PFSK-1 (cell line): ENCODE measurements at regions not wholly inside any gene's neighbourhood (a gene's known extent, or its start where the extent isn't known, plus 50 kb on each side); places are given as distances from the start of the nearest gene placed in this dataset.

Source experiments
- FOXP2 ChIP-seq: optimal IDR thresholded peaks from 2 replicates; pipeline ENCODE3; 2011; ENCODE audit warnings: borderline replicate concordance, control low read depth, inconsistent platforms; ENCODE audit not compliant: insufficient read depth; ENCODE audit errors: extremely low read length, extremely low read depth
- POLR2AphosphoS5 ChIP-seq: IDR thresholded peaks from 2 replicates; pipeline ENCODE4 v1.6.1; 2012; ENCODE audit warnings: low read depth, mild to moderate bottlenecking, control low read depth, low read length, moderate library complexity
- REST ChIP-seq, 2 experiments: IDR thresholded peaks; 2 replicates each; pipeline versions ENCODE4 v1.6.1 to v1.8.0; 2011 to 2012; ENCODE audit warnings: low read depth in 2 of 2, low read length in 2 of 2, control low read depth in 1 of 2, inconsistent platforms in 1 of 2, mild to moderate bottlenecking in 1 of 2, moderate library complexity in 1 of 2; ENCODE audit not compliant: insufficient read depth in 1 of 2
- SIN3A ChIP-seq: IDR thresholded peaks from 2 replicates; pipeline ENCODE4 v1.6.1; 2012; ENCODE audit warnings: mild to moderate bottlenecking, low read length, moderate library complexity, borderline replicate concordance; ENCODE audit not compliant: insufficient read depth
- TAF1 ChIP-seq: IDR thresholded peaks from 2 replicates; pipeline ENCODE4 v1.6.1; 2012; ENCODE audit warnings: low read length, control low read depth, borderline replicate concordance; ENCODE audit not compliant: insufficient read depth

GRCh38 chr4:123578276-123579029 lies 181.9 kb downstream of the SPRY1 start:
- TF ChIP-seq TAF1 = no peak
- TF ChIP-seq FOXP2 = no peak
- no peak for TF ChIP-seq POLR2AphosphoS5
- TF ChIP-seq SIN3A = no peak
- TF ChIP-seq REST (IDR thresholded peaks at IDR 0.05; ENCODE audit: insufficient read depth in 1 of 2, low read depth in 2 of 2, low read length in 2 of 2) = no peak

GRCh38 chr4:123579961-123580360 lies 183.4 kb downstream of the SPRY1 start:
- no peak for TF ChIP-seq FOXP2
- TF ChIP-seq REST (IDR thresholded peaks at IDR 0.05; ENCODE audit: insufficient read depth in 1 of 2, low read depth in 2 of 2, low read length in 2 of 2) = no peak

GRCh38 chr4:123580981-123581664 lies 184.5 kb downstream of the SPRY1 start:
- TF ChIP-seq TAF1 = no peak
- TF ChIP-seq FOXP2 = no peak
- no peak for TF ChIP-seq SIN3A
- no peak for TF ChIP-seq POLR2AphosphoS5
- no peak for TF ChIP-seq REST (IDR thresholded peaks at IDR 0.05; ENCODE audit: insufficient read depth in 1 of 2, low read depth in 2 of 2, low read length in 2 of 2)

- TF ChIP-seq FOXP2 (no peak), REST (IDR thresholded peaks at IDR 0.05; ENCODE audit: insufficient read depth in 1 of 2, low read depth in 2 of 2, low read length in 2 of 2) (no peak), POLR2AphosphoS5 (no peak), TAF1 (no peak), SIN3A (no peak)
These were observed 185.2 kb downstream of the SPRY1 start for GRCh38 chr4:123581802-123582201.
